Pons (tissue), 1 donor: ENCODE measurements at regions not wholly inside any gene's neighbourhood (a gene's known extent, or its start where the extent isn't known, plus 50 kb on each side); places are given as distances from the start of the nearest gene placed in this dataset.

ENCODE experiments used
- DNase-seq: peaks from one replicate; pipeline ENCODE4 v3.0.0-alpha.2; 2016; ENCODE audit warnings: low spot score

DNA sequence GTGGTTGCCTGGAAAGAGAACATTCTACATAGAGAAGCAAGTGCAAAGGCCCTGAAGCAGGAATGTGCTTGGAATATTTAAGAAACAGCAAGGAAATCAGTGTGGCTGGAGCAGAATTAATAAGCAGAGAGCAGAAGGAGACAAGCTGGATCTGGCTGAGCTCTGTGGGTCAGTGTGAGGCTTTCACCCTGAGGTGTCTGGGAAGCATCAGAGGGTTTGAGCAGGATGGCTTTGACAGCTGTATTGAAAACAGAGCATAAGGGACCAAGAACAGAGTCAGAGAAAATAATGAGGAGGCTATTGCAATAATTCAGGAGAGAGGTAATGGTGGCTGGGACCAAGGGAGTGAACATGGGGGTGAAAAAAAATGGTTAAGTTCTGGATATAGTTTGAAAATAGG, 199.6 kb downstream of the NXPE2 start:
- DNase-seq, result no peak

DNA sequence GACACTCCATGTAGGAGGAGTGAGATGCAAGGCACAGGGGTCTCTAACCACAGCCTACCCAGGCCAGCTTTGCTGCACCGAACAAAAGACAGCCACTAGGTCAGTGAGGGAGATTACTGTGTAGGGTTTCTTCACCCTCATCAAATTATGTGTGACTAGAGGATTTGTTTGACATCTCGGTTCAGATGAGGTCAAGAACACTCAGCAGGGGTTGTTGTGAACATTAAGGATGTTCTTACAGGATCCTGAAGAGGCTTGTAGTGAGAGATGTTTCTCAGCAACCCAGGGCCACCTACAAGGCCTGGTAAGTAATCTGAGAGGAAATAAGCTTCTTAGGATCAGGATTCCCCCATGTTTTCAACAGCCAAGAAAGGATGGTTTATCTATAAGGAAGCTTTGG, 202.1 kb downstream of the NXPE2 start:
- DNase-seq, result no peak

DNA sequence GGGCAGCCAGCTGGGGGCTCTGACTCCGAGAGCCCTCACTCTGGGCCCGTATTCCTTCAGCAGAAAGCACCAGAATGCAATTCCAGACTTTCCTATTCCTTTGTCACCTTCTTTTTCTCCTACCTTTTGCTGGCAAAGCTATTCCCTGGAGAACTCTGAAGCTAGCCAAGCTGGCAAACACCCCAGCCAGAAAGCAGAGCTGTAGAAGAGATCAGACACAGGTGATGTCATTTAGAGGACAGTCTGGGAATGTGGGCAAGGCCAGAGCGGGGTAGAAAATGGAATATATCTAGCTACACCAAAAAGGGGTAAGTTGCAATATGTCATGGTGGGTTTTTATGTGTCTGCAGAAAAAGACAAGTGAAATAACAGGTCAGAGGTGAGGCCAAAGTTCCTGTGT, 205.1 kb downstream of the NXPE2 start:
- DNase-seq, result no peak

DNA sequence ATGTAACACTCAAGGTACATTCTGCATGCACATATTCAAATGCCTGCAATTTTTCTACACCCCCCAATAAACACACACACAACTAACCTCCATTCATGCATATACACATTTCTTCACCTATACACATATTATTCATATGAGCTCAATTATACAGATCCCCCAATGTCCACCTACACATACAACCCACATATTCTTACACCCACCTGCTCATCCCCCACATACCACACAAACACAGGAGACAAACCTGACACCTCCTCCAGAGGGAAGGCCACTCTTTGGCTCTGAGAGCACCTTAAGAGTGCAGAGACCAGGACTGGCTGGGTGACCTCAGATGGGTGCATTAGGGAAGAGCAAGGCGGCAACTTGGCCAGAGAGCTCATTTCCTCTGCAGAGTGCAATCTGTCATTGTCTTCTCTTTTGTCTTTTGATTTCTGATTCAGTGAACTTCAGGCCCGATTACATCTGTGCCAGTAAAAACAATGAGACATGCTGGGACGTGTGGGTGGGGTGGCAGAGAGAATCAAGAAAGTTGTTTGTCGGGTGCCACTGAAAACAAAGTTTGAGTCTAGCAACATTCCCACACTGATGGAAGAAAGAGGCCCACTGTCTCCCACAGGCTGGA, 208.4 kb downstream of the NXPE2 start:
- no peak for DNase-seq

DNA sequence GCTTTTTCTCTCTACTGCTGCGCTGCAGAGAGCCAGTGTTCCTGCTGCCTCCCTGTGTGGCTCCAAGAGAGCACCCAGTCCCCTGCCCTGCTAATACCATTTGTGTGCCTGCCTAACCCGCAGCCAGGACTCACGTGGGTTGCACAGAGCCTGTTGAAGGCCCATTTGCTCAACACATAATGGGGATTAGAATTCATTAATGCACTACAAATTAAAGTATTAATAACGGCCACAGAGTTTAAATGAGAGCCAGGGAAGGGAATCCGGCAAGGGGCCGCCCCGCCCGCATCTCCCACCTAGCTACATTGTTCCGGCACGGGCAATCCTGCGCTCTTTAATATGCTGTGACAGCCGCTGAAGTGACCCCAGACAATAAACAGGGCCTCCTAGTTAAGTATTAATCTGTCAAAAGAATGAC, 211.3 kb downstream of the NXPE2 start:
- no peak for DNase-seq

DNA sequence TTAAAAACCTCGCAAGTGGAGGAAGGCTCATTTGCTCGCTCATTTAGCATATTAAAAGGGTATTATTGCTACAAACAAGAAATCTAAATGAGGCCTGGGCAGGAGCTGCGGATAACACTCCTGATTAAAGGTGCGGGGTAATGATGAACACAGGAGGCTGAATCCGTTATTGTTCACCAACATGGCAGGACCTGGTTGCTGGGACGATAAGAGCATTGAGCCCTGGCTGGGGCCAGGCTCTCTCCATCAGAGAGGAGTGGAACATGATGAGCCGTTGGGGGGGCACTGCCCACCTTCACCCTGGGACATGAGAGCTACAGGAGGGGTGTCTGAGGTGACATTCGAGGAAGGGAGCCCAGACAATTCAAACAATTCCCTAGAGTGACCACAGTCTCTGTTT, 211.7 kb downstream of the NXPE2 start:
- no peak for DNase-seq

DNA sequence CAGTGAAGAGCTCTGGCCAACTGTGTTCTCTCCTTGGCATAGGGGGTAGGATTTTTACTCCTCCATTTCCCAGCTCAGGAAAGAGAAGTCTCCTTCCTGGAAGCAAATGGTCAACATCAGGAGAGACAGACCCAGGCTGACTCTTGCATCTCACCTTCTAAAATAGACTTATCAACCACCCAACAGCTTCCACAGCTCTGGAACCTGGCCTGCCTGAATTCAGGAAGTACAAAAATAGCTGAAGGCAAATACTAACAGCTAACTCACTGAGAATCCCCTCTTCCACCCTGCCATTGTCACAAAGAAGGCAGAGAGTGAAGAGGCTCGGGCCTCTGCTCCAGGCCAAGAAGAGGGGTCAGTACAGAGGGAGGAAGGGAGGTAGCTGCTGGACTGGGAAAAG, 213.6 kb downstream of the NXPE2 start:
- no peak for DNase-seq

DNA sequence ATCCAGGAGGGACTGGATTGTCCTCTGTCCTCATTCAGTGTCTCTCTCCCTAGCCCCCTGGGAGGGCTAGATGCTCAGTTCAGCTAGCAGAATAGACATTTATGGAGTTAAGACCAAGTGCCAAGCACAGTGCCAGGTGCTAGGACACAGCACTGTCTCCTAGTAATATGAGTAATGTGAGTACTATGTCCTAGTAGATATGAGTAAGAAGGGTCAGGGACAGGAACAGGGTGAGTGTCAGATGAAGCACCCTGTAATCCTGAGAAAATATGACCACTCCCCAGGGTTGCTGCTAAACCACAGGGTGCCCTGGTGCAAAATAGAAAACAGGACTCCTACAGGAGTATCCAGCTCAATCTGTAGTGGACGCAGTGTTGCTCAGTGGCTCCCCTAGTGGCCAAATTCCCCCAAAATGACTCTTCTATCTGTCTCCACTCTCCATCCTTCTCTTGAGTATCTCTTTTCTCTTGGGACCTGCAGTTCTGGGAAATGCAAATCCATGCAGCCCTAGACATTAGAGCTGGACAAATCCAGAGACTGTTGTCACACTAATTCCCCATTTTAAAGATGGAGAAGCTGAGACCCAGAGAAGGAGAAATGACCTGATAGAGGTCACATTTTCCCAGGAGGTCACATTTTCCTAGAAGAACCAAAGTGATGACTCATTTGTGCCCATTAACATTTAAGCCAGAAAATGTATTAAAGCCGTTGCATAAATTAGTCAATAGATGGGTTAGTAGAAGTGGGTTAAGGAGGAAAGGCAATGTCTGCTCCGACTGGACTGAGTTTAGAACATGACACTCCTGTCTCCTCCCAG, 214.3 kb downstream of the NXPE2 start:
- DNase-seq, result no peak

DNA sequence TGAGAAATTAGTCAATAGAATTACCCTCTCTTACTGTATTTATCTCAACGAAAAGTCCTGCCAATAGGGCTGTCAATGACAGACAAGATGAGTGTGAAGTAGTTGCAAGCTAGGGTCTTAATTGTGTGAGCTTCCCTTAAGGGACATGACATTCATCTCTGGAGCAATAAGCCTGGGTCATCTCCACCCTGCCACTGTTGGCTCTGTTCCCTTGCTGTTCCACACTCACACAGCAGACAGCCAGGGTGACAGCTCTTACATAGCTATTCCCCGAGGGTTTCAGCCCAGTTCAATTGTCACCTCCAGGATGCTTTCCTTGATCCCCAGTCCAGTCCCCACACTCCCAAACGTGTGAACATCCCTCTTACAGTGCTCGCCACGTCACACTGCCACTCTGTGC, 215.0 kb downstream of the NXPE2 start:
- DNase-seq, result no peak

DNA sequence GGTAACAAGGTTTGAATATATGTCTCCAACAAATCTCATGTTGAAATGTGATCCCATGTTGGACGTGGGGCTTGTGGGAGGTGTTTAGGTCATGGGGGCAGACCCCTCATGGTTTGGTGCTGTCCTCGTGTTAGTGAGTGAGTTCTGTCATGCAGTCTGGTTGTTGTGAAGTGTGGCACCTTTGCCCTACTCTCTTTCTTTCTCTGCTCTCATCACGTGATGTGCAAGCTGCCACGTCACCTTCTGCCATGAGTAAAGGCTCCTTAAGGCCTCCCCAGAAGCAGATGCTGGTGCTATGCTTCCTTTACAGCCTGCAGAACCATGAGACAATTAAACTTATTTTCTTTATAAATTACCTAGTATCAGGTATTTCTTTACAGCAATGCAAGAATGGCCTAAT, 218.3 kb downstream of the NXPE2 start:
- DNase-seq, result no peak

DNA sequence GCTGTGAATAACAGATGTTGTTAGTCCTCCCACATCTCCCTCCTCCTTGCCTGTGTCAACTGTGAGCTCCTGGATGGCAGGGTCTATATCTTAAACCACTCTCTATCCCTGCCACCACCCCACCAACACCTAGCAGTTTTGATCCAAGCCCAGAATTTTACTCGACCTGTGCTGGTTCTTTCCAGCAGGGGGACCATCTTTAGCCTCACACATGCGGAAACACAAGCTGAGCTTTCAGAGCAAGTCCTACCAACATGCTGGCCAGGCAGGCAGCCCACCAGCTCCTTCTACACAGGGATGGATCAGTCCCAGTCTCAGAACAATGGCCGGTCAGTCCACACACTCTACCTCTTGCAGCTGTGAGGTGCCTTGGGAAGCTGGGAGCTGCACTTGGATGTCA, 231.5 kb downstream of the NXPE2 start:
- no peak for DNase-seq

DNA sequence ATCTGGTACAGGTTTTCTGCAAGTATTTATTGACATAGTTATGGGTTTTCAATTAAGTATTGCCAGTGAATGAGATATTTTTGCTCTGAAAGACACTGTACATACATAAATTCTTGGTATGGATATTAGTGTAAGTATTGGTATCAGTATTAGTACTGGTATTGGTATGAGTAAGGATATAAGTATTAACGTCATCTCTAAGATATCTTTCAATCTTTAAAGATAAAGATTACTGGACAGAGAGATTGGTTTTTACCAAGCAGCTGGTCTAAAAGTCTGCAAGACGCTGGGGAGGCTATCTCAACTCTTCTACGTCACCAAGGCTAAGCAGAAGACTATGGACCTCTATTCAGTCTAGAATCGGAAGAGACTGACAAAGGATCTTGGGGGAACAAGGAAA, 234.5 kb downstream of the NXPE2 start:
- DNase-seq, result no peak

DNA sequence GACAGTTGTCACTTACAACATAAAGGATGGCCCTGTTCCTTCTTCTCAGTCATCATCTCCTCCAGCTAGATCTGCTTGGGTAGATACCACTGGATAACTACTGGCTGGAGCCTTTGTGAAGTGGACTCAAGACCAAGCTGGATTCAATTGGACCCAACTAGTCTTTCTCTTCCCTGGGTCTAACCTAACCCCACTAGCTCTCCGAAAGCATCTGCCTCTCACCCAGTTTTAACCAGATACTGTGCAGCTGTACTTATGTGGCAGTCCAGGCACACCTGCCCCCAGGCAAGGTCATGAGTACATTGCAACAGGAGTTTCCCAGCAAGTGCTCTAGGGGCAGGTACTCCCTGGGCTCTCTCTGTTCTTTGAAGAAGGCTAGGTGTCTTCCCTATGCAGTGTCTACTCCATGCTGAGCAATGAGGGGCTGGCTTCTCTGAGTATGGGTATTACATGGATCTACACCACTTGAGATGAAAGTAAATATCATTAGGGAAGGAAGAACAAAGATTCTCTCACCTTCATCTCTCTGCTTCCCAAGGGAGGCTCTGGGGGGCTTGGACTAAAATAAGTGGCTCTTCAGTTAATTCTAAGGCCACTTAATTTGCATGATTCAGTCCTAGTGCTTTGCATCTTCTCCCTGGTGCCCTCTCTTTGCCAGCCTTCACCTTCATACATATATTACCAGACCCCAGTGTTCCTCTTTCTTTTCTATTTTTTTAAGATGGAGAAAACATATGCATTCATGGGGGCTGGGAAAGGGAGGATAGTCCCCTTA, 236.1 kb downstream of the NXPE2 start:
- DNase-seq, result no peak

DNA sequence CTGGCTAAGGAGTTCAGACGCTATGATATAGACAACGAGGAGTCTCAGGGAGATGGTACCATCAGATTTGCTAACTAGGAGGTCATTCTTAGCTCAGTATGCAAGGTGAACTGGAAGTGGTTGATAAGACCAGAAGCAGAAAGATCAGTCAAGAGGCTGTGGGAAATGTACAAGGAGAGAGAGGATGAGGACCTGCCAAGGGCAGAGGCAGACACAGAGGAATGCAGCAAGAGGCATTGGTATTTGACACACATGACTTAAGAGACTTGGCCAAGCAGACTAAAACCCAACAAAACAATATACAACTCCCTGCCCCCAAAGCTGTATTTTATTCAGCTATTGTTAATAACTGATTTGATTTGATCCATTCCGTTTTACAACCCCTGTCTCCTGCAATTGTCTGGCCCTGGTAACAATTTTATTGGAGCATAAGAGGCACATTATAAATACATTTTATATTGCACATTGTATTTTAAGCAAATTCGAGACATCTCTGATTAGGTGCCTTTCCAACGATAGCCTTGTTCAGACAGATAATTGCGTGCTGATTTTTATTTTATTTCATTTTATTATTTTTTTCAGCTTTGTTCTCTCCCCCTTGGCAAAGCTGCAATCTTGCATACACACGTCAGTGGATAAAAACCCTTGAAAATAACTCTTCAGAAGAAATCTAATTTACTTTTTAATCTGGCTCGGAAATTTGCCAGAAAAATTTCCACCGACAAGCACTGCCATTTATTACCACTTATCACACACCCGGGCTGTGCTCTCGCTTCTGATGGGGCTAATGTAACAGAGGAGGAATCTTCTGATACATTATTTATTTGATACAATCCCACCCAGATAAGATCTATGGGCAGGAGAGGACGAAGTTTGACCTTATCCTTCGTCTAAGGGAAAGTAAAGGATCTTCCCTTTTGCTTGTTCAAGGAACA, 237.8 kb downstream of the NXPE2 start:
- DNase-seq, result no peak

DNA sequence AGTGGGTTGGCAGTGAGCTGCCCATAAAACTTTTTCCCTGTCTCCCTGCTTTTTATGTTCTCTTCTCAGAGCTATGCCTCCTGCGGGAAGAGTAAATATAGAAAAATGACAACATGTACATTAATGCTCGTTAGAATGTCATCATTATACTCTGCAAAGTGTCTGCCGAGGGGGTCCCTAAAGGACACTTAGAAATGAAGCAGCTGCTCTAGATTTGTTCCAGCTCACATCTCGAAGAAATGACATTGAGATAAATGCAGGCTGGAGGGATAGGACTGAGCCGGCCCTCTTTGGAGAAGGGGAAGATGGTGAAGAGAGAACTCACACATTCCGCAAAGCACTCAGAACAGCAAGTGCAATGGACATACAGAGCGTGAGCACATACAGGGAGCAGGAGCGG, 240.0 kb downstream of the NXPE2 start:
- DNase-seq, result no peak

DNA sequence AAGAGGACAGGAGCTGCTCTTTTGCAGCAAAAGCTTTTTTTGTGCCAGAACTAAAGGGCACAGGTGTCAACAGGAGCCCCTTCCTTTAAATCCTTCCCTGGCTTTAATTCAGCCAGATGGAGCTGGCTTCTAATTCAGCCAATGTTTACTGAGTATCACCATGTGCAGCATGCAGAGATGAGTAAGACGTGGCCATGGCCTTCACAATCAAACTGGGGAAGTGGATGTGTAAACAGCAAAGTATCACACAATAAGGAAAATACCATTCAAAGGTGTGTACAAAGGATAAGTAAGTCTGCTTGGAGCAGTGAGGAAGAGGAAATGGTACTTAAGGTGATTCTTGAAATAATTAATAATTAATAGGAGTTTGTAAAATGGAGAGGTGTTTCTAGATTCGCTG, 243.4 kb downstream of the NXPE2 start:
- DNase-seq, result no peak

DNA sequence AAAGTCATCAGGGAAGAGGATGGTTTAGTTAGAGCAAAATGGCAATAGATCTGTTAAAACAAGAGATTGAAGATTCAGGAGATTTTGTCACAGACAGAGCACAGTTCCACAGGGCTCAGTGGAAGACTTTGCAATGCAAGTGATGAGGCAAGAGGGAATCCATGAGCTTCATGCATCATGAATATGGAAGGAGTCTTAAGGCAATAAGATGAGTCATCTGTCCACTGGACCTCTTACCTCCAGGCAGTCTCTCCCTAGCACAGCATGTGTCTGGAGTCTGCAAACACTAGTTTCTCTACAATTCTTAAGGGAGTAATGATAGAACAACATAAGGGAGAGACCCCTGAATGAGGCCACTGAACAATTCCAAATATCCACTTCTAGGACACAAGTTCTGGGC, 245.7 kb downstream of the NXPE2 start:
- no peak for DNase-seq

DNA sequence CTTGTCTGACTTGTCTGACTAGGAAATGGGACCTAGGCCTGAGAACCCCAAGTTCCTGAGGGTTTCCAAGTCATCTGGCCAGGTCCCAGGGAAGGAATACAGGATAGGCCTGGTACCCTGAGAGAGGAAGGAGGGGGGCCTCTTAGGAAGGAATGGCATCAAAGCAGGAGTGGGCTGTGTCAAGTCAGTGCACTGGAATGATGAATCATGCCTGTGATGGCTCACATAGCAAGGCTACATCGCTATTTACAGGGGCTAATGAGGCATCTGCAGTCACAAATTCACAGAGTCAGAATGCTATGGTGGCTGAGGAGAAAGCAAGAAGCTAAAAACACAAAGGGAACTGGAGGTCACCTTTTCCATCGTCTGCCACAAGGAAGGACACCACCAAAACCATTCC, 247.3 kb downstream of the NXPE2 start:
- no peak for DNase-seq

DNA sequence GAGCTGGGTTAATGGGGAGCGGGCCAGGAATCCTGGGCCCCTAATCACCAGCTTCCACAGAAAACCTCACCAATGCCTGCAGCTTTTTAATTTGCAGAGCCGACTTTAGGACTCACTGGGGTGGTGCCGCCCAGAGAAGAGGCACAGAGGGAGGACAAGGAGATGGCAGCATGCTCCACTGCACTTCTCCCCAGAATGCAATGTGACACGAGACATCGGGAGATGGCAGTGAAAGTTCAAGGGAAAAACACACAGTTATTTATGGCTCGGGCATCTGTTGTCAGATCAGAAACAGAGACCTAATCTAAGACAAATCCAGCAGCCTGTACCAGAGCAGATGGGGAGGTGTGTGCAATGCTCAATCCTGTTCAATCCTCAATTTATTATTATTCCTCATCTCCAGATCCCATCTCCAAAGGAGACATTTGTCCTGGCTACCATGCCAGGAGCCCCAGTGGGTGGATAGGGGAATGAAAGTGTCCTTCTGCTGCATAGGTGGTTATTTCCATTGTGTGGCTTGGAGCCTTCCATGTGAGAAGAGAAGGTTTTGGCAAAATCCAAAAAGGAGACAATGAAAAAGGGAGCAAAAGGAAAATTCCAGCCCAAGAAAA, 250.0 kb downstream of the NXPE2 start:
- DNase-seq, result peak; percentile 36

DNA sequence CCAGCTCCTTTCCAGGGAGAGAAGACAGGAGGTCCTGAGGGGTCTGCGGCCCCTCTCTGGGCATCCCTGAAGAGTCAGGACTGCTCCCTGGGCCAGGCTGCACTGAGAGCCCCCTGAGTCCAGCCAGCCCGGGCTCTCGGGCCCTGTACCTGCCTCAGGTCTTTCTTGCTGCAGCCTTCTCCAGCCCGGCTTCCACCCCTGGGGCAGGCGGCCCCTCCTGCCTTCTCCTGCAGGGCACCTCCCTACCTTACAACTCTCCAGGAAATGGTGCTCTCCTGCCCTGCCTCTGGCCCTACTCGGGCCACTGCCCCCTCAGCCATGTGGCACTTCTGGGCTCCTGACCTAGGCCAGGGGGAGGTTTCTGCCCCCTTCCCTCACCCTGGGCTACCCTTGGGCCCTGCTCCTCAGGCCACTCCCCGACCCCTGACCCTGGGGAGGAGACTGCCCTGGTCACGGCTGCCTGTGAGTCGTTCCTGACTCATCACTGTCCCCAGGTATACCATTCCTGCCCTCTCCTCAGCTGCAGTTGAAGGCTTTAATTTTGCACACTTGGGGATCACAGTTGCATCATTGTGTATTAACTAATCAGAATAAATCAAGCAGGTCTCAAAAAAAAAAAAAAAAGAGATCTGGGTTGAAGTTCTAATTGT, 251.1 kb downstream of the NXPE2 start:
- DNase-seq, result no peak

DNA sequence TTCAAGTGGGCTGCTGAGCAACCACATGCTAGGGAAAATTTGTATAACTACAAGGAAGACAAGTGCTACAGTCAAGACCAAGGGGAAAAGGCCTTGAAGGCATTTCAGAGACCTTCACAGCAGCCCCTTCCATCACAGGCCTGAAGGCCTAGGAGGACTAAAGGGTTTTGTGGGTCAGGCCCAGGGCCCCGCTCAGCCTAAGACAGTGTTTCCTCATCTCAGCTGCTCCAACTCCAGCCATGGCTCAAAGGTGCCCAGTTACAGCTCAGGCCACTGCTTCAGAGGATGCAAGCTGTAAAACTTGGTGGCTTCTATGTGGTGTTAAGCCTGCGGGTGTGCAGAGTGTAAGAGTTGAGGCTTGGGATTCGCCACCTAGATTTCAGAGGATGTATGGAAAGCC, 260.5 kb downstream of the NXPE2 start:
- no peak for DNase-seq
